ENCODE measurements at regions not wholly inside any gene's neighbourhood (a gene's known extent, or its start where the extent isn't known, plus 50 kb on each side); places are given as distances from the start of the nearest gene placed in this dataset.
"Not testable (repeated sequence)": the region's sequence is repeated elsewhere in the genome, so short reads cannot be mapped to it uniquely, and the experiment has no call there.

DNA sequence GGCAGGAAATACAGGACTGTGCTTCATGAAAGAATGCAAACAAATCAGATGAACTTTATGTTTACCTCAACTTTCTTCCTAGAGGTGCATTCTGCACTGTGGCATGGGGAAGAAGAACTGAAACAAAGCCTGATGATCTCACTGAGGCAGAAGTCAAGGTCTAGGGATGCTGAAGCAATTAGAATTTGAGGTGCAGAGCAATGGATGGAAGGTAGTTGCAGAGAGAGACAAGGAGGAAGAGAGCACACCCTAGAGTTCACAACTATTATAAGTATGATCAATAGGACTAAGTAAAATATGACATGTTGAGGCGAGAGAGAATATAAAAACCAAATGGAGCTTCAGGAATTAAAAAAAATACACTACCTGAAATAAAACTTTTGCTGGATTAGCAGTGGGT is 420.1 kb downstream of the EDEM1 start:
- Histone ChIP-seq H3K9ac (ENCODE audit: insufficient read depth, low read length, poor library complexity, severe bottlenecking) (no peak overlapping the region), H2AFZ (ENCODE audit: insufficient read depth, low read depth, low read length, poor library complexity, severe bottlenecking) (no peak overlapping the region), H3K36me3 (replicated peaks in 1 of 2; ENCODE audit: control insufficient read depth in 1 of 2, insufficient read depth in 2 of 2, low read length in 2 of 2) (no peaks in the 10 kb centered on the region), H4K20me1 (ENCODE audit: insufficient read depth, low read length) (no peaks in the 10 kb centered on the region), H3K27me3 (ENCODE audit: control insufficient read depth in 2 of 2, insufficient read depth in 2 of 2, low read length in 2 of 2) (no peaks in the 10 kb centered on the region), H3K9me3 (replicated peaks in 1 of 2; ENCODE audit: control insufficient read depth in 1 of 2, insufficient read depth in 1 of 2, low read length in 2 of 2) (peaks cover 0 to 1% of the 10 kb centered on the region in 2 donors), H3K27ac (ENCODE audit: low read depth in 1 of 2, low read length in 2 of 2) (no peak overlapping the region), H3K4me1 (ENCODE audit: control insufficient read depth in 1 of 2, insufficient read depth in 2 of 2, low read length in 2 of 2) (no peaks in the 10 kb centered on the region), H3K79me2 (ENCODE audit: insufficient read depth, low read length) (no peaks in the 10 kb centered on the region), H3K4me3 (replicated peaks in 1 of 3; ENCODE audit: low read depth in 2 of 3, low read length in 3 of 3) (no peak overlapping the region), H3K4me2 (replicated peaks; ENCODE audit: extremely low read depth, low read length, poor library complexity, severe bottlenecking) (no peak overlapping the region)
- TF ChIP-seq, protein P1, sequence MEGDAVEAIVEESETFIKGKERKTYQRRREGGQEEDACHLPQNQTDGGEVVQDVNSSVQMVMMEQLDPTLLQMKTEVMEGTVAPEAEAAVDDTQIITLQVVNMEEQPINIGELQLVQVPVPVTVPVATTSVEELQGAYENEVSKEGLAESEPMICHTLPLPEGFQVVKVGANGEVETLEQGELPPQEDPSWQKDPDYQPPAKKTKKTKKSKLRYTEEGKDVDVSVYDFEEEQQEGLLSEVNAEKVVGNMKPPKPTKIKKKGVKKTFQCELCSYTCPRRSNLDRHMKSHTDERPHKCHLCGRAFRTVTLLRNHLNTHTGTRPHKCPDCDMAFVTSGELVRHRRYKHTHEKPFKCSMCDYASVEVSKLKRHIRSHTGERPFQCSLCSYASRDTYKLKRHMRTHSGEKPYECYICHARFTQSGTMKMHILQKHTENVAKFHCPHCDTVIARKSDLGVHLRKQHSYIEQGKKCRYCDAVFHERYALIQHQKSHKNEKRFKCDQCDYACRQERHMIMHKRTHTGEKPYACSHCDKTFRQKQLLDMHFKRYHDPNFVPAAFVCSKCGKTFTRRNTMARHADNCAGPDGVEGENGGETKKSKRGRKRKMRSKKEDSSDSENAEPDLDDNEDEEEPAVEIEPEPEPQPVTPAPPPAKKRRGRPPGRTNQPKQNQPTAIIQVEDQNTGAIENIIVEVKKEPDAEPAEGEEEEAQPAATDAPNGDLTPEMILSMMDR (IDR thresholded peaks at IDR 0.05): no peak
- no peak for DNase-seq
- Mint-ChIP-seq H3K4me3 (no peak overlapping the region), H3K36me3 (no peaks in the 10 kb centered on the region), H3K27ac (no peak overlapping the region), H3K4me1 (no peaks in the 10 kb centered on the region), H3K27me3 (ENCODE audit: low read depth in 3 of 3) (peaks cover 0 to 2% (median 1%) of the 10 kb centered on the region in 3 donors), H3K9me3 (peaks cover 0 to 7% (median 2%) of the 10 kb centered on the region in 7 donors)
- WGBS (ENCODE audit: insufficient coverage): no CpG with 5 or more reads among the region's 1 CpG
- intact Hi-C loops (cut with micrococcal nuclease): no loop called here

DNA sequence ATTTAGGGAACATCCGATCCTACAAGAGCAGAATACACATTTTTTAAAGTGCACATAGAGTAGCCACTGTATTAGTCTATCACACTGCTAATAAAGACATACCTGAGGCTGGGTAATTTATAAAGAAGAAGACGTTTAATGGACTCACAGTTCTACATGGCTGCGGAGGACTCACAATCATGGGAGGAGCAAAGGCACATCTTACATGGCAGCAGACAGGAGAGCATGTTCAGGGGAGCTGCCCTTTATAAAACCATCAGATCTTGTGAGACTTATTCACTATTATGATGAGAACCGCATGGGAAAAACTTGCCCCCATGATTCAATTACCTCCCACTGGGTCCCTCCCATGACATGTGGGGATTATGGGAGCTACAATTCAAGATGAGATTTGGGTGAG is 421.5 kb downstream of the EDEM1 start:
- WGBS (ENCODE audit: insufficient coverage): 93% methylated on average over 2 of the region's 4 CpGs
- H3K9ac ChIP-seq (ENCODE audit: insufficient read depth, low read length, poor library complexity, severe bottlenecking); H3K27me3 Mint-ChIP-seq (ENCODE audit: low read depth in 3 of 3); H4K20me1 ChIP-seq (ENCODE audit: insufficient read depth, low read length); H3K36me3 ChIP-seq (replicated peaks in 1 of 2; ENCODE audit: control insufficient read depth in 1 of 2, insufficient read depth in 2 of 2, low read length in 2 of 2); H3K27ac ChIP-seq (ENCODE audit: low read depth in 1 of 2, low read length in 2 of 2); H3K4me3 Mint-ChIP-seq; DNase-seq; H2AFZ ChIP-seq (ENCODE audit: insufficient read depth, low read depth, low read length, poor library complexity, severe bottlenecking); H3K27me3 ChIP-seq (ENCODE audit: control insufficient read depth in 2 of 2, insufficient read depth in 2 of 2, low read length in 2 of 2); H3K9me3 ChIP-seq (replicated peaks in 1 of 2; ENCODE audit: control insufficient read depth in 1 of 2, insufficient read depth in 1 of 2, low read length in 2 of 2); H3K36me3 Mint-ChIP-seq; H3K4me1 ChIP-seq (ENCODE audit: control insufficient read depth in 1 of 2, insufficient read depth in 2 of 2, low read length in 2 of 2); H3K79me2 ChIP-seq (ENCODE audit: insufficient read depth, low read length); intact Hi-C loops (cut with micrococcal nuclease); H3K27ac Mint-ChIP-seq; H3K4me3 ChIP-seq (replicated peaks in 1 of 3; ENCODE audit: low read depth in 2 of 3, low read length in 3 of 3); H3K4me1 Mint-ChIP-seq; H3K4me2 ChIP-seq (replicated peaks; ENCODE audit: extremely low read depth, low read length, poor library complexity, severe bottlenecking); H3K9me3 Mint-ChIP-seq: not testable (repeated sequence)
